ENCODE measurements at regions not wholly inside any gene's neighbourhood (a gene's known extent, or its start where the extent isn't known, plus 50 kb on each side); places are given as distances from the start of the nearest gene placed in this dataset.
A peak's percentile ranks its signal among the peaks of the same experiment; 100 is the strongest.

DNA sequence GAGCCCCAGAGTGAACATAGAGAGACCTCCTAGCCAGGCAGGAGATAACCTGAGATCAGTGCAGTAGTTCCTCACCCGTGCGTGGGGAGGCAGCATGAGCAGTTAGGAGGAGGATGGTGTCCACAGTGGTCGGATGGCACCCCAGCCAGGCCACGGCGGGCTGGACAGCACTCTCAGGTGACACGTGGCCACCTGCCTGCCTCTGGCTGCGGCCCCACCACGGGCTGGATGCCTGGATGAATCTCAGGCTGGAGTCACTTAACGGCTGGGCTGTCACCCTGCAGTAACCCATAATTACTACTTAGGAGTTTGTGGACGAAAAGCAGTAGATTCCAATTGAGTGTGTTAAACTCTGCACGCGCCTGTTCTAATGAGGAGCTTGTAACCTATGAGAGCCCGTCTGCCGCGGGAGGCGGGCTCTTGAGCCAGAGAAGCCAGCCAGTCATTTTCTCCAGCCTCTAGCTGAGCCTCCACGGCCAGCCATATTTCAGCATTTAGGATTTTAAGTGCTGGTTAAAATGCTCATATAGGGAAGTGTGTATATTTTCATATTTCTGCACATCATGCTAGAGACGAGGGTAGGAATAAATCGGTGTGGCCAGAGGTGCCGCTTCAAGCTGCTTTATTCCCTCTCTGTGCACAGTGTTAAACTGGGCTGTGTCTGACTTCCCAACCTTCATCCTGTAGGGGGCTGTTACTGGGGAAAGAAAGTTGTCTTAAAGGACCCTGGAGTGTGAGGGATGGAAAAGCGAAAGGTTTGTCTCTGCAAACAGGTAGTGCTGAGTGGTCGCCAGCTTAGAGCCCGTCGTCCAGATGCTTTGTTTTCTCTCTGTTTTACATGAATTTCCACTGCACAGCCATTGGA, 144.0 kb downstream of the GLI2 start:
- Histone ChIP-seq H3K4me1 (no peaks in the 10 kb centered on the region), H3K9me3 (ENCODE audit: control insufficient read depth, low read length) (no peaks in the 10 kb centered on the region), H3K4me3 (ENCODE audit: low read depth, low read length) (no peak overlapping the region), H3K79me2 (no peaks in the 10 kb centered on the region), H3K27ac (no peak overlapping the region), H3K36me3 (ENCODE audit: control insufficient read depth, insufficient read depth, low read length) (no peaks in the 10 kb centered on the region), H2AFZ (peak overlapping the region; percentile 22), H3K9ac (no peak overlapping the region), H3K27me3 (ENCODE audit: control insufficient read depth, insufficient read depth, low read length) (no peaks in the 10 kb centered on the region), H3K4me2 (ENCODE audit: low read length) (no peak overlapping the region)
- TF ChIP-seq, protein P1, sequence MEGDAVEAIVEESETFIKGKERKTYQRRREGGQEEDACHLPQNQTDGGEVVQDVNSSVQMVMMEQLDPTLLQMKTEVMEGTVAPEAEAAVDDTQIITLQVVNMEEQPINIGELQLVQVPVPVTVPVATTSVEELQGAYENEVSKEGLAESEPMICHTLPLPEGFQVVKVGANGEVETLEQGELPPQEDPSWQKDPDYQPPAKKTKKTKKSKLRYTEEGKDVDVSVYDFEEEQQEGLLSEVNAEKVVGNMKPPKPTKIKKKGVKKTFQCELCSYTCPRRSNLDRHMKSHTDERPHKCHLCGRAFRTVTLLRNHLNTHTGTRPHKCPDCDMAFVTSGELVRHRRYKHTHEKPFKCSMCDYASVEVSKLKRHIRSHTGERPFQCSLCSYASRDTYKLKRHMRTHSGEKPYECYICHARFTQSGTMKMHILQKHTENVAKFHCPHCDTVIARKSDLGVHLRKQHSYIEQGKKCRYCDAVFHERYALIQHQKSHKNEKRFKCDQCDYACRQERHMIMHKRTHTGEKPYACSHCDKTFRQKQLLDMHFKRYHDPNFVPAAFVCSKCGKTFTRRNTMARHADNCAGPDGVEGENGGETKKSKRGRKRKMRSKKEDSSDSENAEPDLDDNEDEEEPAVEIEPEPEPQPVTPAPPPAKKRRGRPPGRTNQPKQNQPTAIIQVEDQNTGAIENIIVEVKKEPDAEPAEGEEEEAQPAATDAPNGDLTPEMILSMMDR (IDR thresholded peaks at IDR 0.05) = no peak

GRCh38 chr2:120880381-120880780, 144.7 kb downstream of the GLI2 start:
- TF ChIP-seq, protein P1 (IDR thresholded peaks at IDR 0.05) = no peak
- Histone ChIP-seq H3K9me3 (ENCODE audit: control insufficient read depth, low read length) (no peaks in the 10 kb centered on the region), H3K9ac (no peak overlapping the region), H3K79me2 (no peaks in the 10 kb centered on the region), H3K4me3 (ENCODE audit: low read depth, low read length) (no peak overlapping the region), H3K27me3 (ENCODE audit: control insufficient read depth, insufficient read depth, low read length) (no peaks in the 10 kb centered on the region), H2AFZ (no peak overlapping the region), H3K27ac (no peak overlapping the region), H3K4me1 (no peaks in the 10 kb centered on the region), H3K36me3 (ENCODE audit: control insufficient read depth, insufficient read depth, low read length) (no peaks in the 10 kb centered on the region), H3K4me2 (ENCODE audit: low read length) (no peak overlapping the region)

- TF ChIP-seq, protein P1 (IDR thresholded peaks at IDR 0.05) = no peak
- H3K9me3 ChIP-seq (ENCODE audit: control insufficient read depth, low read length) = no peaks in the 10 kb centered on the region
- H3K36me3 ChIP-seq (ENCODE audit: control insufficient read depth, insufficient read depth, low read length) = no peaks in the 10 kb centered on the region
- H3K79me2 ChIP-seq = no peaks in the 10 kb centered on the region
- H3K4me3 ChIP-seq (ENCODE audit: low read depth, low read length) = no peak overlapping the region
- H3K4me2 ChIP-seq (ENCODE audit: low read length) = no peak overlapping the region
- no peak overlapping the region for H3K27ac ChIP-seq
- H3K4me1 ChIP-seq = no peaks in the 10 kb centered on the region
- H2AFZ ChIP-seq = no peak overlapping the region
- H3K9ac ChIP-seq = no peak overlapping the region
- H3K27me3 ChIP-seq (ENCODE audit: control insufficient read depth, insufficient read depth, low read length) = no peaks in the 10 kb centered on the region
These were observed 146.5 kb downstream of the GLI2 start for GRCh38 chr2:120881981-120882788.

DNA sequence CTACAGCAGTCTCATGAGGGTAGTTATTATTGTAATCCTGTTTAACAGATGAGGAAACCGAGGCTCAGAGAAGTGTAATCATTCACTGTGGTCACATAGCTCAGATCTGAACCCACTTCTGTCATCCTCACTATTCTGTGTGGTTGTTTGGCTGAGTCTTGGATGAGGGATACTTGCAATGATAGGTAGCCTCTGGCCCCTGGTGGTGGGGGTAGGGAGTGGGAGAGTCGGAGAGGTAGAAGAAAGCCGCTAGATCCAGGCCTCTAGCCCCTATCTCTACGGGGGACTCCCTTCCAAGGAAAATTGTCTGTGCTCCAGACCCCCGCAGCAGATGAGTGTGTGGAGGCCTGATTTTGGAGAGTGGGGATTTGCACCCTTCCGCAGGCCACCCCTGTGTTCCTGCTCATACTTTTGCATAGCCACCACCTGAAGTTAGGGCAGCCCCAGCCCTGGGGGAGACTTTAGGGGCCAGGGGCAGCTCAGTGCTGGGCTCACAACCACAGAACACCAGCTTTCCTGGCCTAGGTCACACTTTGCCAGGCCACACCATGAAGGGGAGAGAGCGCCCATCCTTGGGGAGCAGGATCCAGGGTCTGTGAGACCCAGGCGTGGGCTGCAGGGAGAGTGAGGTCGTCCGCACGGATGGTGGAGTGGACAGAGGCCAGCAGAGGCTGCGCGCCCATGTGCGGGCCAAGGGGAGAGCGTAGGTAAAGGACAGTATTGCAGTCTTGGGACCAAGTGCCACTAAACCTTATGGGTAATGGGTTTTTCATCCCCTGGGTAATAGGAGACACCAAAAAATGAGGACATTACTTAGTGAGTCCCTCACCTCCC, 148.2 kb downstream of the GLI2 start:
- Histone ChIP-seq H3K9ac (no peak overlapping the region), H3K36me3 (ENCODE audit: control insufficient read depth, insufficient read depth, low read length) (no peaks in the 10 kb centered on the region), H3K79me2 (no peaks in the 10 kb centered on the region), H3K27ac (no peak overlapping the region), H3K4me1 (no peaks in the 10 kb centered on the region), H3K27me3 (ENCODE audit: control insufficient read depth, insufficient read depth, low read length) (no peaks in the 10 kb centered on the region), H3K9me3 (ENCODE audit: control insufficient read depth, low read length) (no peaks in the 10 kb centered on the region), H3K4me2 (ENCODE audit: low read length) (no peak overlapping the region), H3K4me3 (ENCODE audit: low read depth, low read length) (no peak overlapping the region), H2AFZ (no peak overlapping the region)
- TF ChIP-seq, protein P1 (IDR thresholded peaks at IDR 0.05) = no peak

Data from parathyroid adenoma (tissue), 2 donors.